ENCODE measurements at regions not wholly inside any gene's neighbourhood (a gene's known extent, or its start where the extent isn't known, plus 50 kb on each side); places are given as distances from the start of the nearest gene placed in this dataset.
A peak's percentile ranks its signal among the peaks of the same experiment; 100 is the strongest.

DNA sequence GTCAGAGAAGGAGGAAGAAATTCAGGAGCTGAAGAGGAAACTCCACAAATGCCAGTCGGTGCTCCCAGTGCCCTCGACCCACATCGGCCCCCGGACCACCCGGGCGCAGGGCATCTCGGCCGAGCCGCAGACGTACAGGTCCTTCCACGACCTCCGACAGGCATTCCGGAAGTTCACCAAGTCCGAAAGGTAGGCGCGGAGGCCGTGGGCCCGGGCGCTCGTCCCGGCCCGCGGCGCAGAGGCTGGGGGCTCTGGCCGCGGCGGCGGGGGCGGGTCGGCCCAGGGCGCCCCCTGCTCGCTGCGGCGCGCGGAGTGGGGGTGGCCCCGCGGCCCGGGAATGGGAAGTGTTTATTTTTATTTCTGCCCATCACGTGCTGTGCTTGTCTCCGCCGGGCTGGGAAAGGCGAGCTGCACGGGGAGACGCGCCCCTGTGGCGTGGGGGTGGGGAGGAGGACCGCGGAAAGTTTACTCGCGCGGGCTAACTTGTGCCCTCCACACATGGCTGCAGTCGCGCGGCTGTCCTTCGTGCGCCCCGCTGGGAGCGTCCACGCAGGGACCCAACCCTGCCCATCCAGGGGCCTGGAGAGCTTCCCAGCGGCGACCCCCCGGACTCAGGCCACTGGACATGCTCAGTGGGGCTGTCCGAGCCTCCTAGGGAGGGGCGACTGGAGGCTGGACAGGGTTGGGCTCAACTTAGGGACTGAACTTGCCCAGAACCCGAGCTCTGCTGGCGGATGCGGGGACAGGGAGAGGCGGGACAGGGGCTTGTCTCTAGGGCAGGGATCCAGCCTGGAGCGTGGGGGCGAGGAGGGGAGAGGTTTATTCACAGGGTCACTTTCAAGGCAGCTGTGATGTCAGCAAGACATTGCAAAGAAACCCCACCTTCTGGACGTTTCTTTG lies 82.6 kb upstream of the PRKG1 start:
- intact Hi-C loops (cut with DNase I) = loop anchor here (5.0 to 10.0 kb wide), 6 partner anchors 434 to 1226 kb away; no protein-coding TSS in a partner anchor
- peak overlapping the region; percentile 88 to 95 for H3K4me3 ChIP-seq
- DNase-seq (ENCODE audit: low spot score in 2 of 2) = peak in 1 of 2 donors; percentile 84

DNA sequence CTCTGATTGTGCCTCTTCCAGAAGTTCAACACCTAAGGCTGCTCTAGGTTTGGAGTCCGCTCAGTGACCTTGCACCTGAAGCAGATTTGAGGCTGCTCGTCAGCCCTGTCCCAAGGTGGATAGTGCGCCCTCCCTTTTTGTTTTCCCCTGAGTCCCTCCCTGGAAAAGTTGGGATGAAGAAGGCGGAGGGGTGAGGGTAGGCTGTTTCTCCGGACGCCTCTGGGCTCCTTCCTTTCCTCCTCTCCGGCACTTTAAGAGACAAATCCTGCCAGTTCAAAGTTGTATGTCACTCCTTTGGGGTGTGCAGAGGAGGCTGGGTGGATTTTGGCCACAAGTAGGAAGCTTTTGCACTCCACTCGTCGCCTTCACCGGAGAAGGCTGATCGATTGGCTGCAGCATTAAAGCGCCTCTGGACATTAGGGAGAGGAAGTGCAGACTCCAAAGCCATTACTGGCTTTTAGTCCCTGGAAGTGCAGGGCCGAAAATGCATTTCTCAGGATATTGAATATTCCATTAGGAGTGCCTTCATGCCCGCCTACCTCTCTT lies 81.9 kb upstream of the PRKG1 start:
- no peaks in the 10 kb centered on the region for H3K36me3 ChIP-seq
- TF ChIP-seq, protein P1, sequence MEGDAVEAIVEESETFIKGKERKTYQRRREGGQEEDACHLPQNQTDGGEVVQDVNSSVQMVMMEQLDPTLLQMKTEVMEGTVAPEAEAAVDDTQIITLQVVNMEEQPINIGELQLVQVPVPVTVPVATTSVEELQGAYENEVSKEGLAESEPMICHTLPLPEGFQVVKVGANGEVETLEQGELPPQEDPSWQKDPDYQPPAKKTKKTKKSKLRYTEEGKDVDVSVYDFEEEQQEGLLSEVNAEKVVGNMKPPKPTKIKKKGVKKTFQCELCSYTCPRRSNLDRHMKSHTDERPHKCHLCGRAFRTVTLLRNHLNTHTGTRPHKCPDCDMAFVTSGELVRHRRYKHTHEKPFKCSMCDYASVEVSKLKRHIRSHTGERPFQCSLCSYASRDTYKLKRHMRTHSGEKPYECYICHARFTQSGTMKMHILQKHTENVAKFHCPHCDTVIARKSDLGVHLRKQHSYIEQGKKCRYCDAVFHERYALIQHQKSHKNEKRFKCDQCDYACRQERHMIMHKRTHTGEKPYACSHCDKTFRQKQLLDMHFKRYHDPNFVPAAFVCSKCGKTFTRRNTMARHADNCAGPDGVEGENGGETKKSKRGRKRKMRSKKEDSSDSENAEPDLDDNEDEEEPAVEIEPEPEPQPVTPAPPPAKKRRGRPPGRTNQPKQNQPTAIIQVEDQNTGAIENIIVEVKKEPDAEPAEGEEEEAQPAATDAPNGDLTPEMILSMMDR (IDR thresholded peaks at IDR 0.05) = no peak
- intact Hi-C loops (cut with DNase I) = loop anchor here (5.0 to 10.0 kb wide), 6 partner anchors 435 to 1225 kb away; no protein-coding TSS in a partner anchor
- H3K4me1 ChIP-seq = peaks cover 0 to 12% of the 10 kb centered on the region in 2 donors
- H3K27me3 ChIP-seq = no peaks in the 10 kb centered on the region
- DNase-seq (ENCODE audit: low spot score in 2 of 2) = peak in 1 of 2 donors; percentile 73
- peak overlapping the region; percentile 96 to 99 for H3K27ac ChIP-seq
- H3K4me3 ChIP-seq = peak overlapping the region; percentile 88 to 95
- no peaks in the 10 kb centered on the region for H3K9me3 ChIP-seq

More for the DNA sequence above, 82.6 kb upstream of the PRKG1 start:
- TF ChIP-seq, protein P1 (IDR thresholded peaks at IDR 0.05) = no peak
- no peaks in the 10 kb centered on the region for H3K9me3 ChIP-seq
- H3K4me1 ChIP-seq = peaks cover 0 to 12% of the 10 kb centered on the region in 2 donors
- H3K27ac ChIP-seq = peak overlapping the region; percentile 96 to 99
- H3K27me3 ChIP-seq = no peaks in the 10 kb centered on the region
- no peaks in the 10 kb centered on the region for H3K36me3 ChIP-seq

DNA sequence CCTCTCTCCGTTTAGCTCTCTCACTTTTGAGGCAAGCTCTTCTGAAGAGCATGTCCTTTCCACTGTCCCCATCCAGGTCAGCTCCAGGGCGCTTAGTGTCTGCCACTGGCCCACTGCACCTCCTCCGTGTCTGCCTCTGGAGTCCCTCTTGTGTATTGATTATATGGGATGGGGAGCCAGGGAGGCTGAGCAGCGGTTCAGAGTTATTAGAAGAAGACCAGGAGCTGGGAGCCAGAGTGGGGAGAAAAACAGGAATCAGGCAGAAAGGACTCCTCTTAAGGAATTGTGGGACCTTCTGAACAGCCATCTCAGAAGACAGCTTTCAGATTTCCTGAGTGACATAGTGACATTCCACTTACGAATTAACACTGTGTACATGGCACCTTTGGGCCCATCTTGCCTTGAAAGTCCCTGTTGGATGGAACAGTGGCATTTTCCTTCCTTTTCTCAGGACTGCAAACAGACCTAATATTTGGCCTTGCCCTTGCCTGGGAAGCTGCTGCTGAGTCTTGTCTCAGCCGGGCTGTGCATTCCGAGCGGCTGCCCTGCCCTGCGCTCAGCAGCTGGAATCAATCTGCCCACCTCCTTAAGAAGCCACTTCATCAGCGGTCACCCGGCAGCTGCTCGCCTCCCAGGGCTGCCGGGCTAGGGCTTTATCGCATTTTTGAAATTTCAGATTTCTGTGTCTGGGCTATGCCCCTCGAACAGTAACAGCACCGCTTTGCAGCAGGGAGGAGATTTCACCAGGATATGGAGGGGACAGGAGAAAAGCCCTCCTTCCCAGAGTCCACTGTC lies 81.1 kb upstream of the PRKG1 start:
- H3K36me3 ChIP-seq = no peaks in the 10 kb centered on the region
- no peaks in the 10 kb centered on the region for H3K27me3 ChIP-seq
- intact Hi-C loops (cut with DNase I) = loop anchor here (5.0 to 10.0 kb wide), 6 partner anchors 436 to 1224 kb away; no protein-coding TSS in a partner anchor
- H3K27ac ChIP-seq = peak overlapping the region; percentile 96 to 99
- TF ChIP-seq, protein P1 (IDR thresholded peaks at IDR 0.05) = no peak
- peak overlapping the region; percentile 88 to 95 for H3K4me3 ChIP-seq
- peaks cover 0 to 12% of the 10 kb centered on the region in 2 donors for H3K4me1 ChIP-seq
- no peaks in the 10 kb centered on the region for H3K9me3 ChIP-seq
- DNase-seq (ENCODE audit: low spot score in 2 of 2) = peak in 1 of 2 donors; percentile 67

DNA sequence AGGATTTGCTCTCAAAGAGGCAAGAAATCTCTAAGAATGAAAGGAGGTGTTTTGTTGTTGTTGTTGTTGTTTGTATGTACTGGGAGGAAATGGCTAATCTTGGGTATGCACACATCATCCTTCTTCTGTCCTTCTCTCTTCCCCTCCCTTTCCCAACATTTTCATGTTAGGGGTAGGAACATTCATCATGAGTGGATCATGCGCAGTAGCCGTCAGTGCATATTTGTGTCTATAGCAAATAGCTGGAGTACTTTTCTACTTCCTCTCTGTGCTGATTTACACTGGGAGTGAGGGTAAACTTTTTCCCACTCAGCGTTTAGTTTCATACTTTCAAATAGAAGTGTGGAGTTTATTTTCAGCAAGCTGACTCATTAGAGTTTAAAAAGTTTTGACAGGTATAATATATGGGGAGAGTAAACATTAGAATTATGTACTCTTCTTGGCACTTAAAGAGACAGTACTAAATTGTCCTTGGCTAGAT lies 80.5 kb upstream of the PRKG1 start:
- intact Hi-C loops (cut with DNase I) = loop anchor here (5.0 to 10.0 kb wide), 6 partner anchors 437 to 1223 kb away; no protein-coding TSS in a partner anchor
- DNase-seq (ENCODE audit: low spot score in 2 of 2) = peak in 1 of 2 donors; percentile 81
- H3K4me3 ChIP-seq = peak overlapping the region; percentile 88 to 95
- TF ChIP-seq, protein P1 (IDR thresholded peaks at IDR 0.05) = no peak
- no peaks in the 10 kb centered on the region for H3K9me3 ChIP-seq
- H3K4me1 ChIP-seq = peaks cover 0 to 12% of the 10 kb centered on the region in 2 donors
- no peaks in the 10 kb centered on the region for H3K36me3 ChIP-seq
- peak overlapping the region; percentile 96 to 99 for H3K27ac ChIP-seq
- H3K27me3 ChIP-seq = no peaks in the 10 kb centered on the region

GRCh38 chr10:50997461-50997860 lies 76.8 kb upstream of the PRKG1 start:
- Histone ChIP-seq H3K4me1 (peaks cover 0 to 33% of the 10 kb centered on the region in 2 donors), H3K4me3 (peak overlapping the region; percentile 26 to 43), H3K36me3 (no peaks in the 10 kb centered on the region), H3K9me3 (no peaks in the 10 kb centered on the region), H3K27ac (peak overlapping the region; percentile 74 to 77), H3K27me3 (no peaks in the 10 kb centered on the region)
- DNase-seq (ENCODE audit: low spot score in 2 of 2) = no peak
- TF ChIP-seq, protein P1 (IDR thresholded peaks at IDR 0.05) = no peak
- intact Hi-C loops (cut with DNase I) = loop anchor here (10.0 kb wide), 3 partner anchors 887 to 1117 kb away; no protein-coding TSS in a partner anchor
